Endothelial cell of umbilical vein (primary cell): ENCODE measurements at regions not wholly inside any gene's neighbourhood (a gene's known extent, or its start where the extent isn't known, plus 50 kb on each side); places are given as distances from the start of the nearest gene placed in this dataset.

Experiments
- BruUV-seq: library from RNA; stranded (reverse); fragments of 400-500 nt; replicated peaks from 2 replicates; lab custom pipeline; 2021; lab: Mats Ljungman, UMichigan
- CTCF ChIA-PET: fragments of 300-600, 350-600 bp; sonication (Branson Sonifier 250); formaldehyde crosslinking; loops from one replicate; lab custom pipeline; 2021; ENCODE audit warnings: antibody characterized with exemption, inconsistent platforms; lab: Charles Lee
- POLR2A ChIA-PET: fragments of 300-600, 350-600 bp; sonication (Branson Sonifier 250); formaldehyde crosslinking; loops from one replicate; lab custom pipeline; 2021; ENCODE audit warnings: antibody characterized with exemption, inconsistent platforms; lab: Charles Lee
- DNase-seq: peaks from one replicate; pipeline ENCODE4 v3.0.0-alpha.2; 2011; ENCODE audit warnings: low read depth, low spot score
- FAIRE-seq: peaks from 2 replicates; lab custom pipeline; 2011; peaks lifted over from hg19 to GRCh38; lab: Jason Lieb, UNC
- H2AFZ ChIP-seq: 2 replicates; pipeline ENCODE4 v1.6.0; 2012; ENCODE audit warnings: low read depth, low read length, control low read depth, inconsistent platforms
- H3K27ac ChIP-seq: 2 replicates; pipeline ENCODE4 v1.5.1; 2011; ENCODE audit warnings: low read depth, mild to moderate bottlenecking, control low read depth, low read length, moderate library complexity; ENCODE audit not compliant: insufficient read depth
- H3K27me3 ChIP-seq, 2 experiments: 2 replicates each; pipeline versions ENCODE4 v1.6.0 to v1.6.1; 2011; ENCODE audit warnings: low read length in 2 of 2, mixed read lengths in 1 of 2; ENCODE audit not compliant: control insufficient read depth in 2 of 2, insufficient read depth in 2 of 2
- H3K36me3 ChIP-seq, 2 experiments: 2 replicates in 1 of 2; 3 replicates in 1 of 2; pipeline ENCODE4 v1.5.1; 2011; ENCODE audit warnings: low read length in 2 of 2, mild to moderate bottlenecking in 1 of 2, moderate library complexity in 1 of 2; ENCODE audit not compliant: control insufficient read depth in 2 of 2, insufficient read depth in 2 of 2; ENCODE audit errors: extremely low read depth in 1 of 2
- H3K4me1 ChIP-seq: 3 replicates; pipeline ENCODE4 v1.5.1; 2011; ENCODE audit warnings: mild to moderate bottlenecking, low read length; ENCODE audit not compliant: control insufficient read depth, insufficient read depth; ENCODE audit errors: extremely low read depth
- H3K4me2 ChIP-seq: 2 replicates; pipeline ENCODE4 v1.6.1; 2011; ENCODE audit warnings: low read length, control low read depth, mixed read lengths; ENCODE audit not compliant: insufficient read depth
- H3K4me3 ChIP-seq, 3 experiments: fragments of 200-600 bp in 1 of 3; sonication (generic), shearing (Covaris generic) in 1 of 3; replicated peaks in 1 of 3; 2 replicates each; pipeline ENCODE4 v1.5.1; 2011 to 2016; ENCODE audit warnings: control low read depth in 3 of 3, low read length in 3 of 3, mild to moderate bottlenecking in 2 of 3, inconsistent platforms in 1 of 3, low read depth in 1 of 3, moderate library complexity in 1 of 3; ENCODE audit not compliant: insufficient read depth in 1 of 3
- H3K79me2 ChIP-seq: 2 replicates; pipeline ENCODE4 v1.6.0; 2012; ENCODE audit warnings: low read length, inconsistent platforms; ENCODE audit not compliant: control insufficient read depth, insufficient read depth
- H3K9ac ChIP-seq: replicated peaks from 2 replicates; pipeline ENCODE3; 2011; ENCODE audit warnings: low read length, control low read depth; ENCODE audit not compliant: insufficient read depth; ENCODE audit errors: extremely low read depth
- H3K9me1 ChIP-seq: replicated peaks from 3 replicates; pipeline ENCODE4 v1.6.0; 2011; ENCODE audit warnings: mild to moderate bottlenecking, low read length; ENCODE audit not compliant: control insufficient read depth, insufficient read depth; ENCODE audit errors: extremely low read depth
- H3K9me3 ChIP-seq: replicated peaks from 2 replicates; pipeline ENCODE4 v1.5.1; 2012; ENCODE audit warnings: low read length, inconsistent platforms; ENCODE audit not compliant: control insufficient read depth, insufficient read depth
- H4K20me1 ChIP-seq: replicated peaks from 2 replicates; pipeline ENCODE3; 2011; ENCODE audit warnings: mild to moderate bottlenecking, low read length; ENCODE audit not compliant: control insufficient read depth, insufficient read depth; ENCODE audit errors: extremely low read depth
- EZH2 ChIP-seq: IDR thresholded peaks from 2 replicates; pipeline ENCODE4 v1.6.1; 2012; ENCODE audit warnings: borderline replicate concordance, low read depth, mild to moderate bottlenecking, moderate library complexity, low read length, inconsistent platforms; ENCODE audit not compliant: severe bottlenecking
- FOS ChIP-seq: IDR thresholded peaks from 2 replicates; pipeline ENCODE4 v1.6.1; 2011; ENCODE audit warnings: mild to moderate bottlenecking, low read length, moderate library complexity, borderline replicate concordance; ENCODE audit not compliant: insufficient read depth
- GATA2 ChIP-seq: IDR thresholded peaks from 2 replicates; pipeline ENCODE4 v1.7.0; 2011; ENCODE audit warnings: low read depth, mild to moderate bottlenecking, moderate library complexity, mixed read lengths, low read length; ENCODE audit not compliant: insufficient read length, insufficient read depth
- JUN ChIP-seq: IDR thresholded peaks from 2 replicates; pipeline ENCODE4 v1.6.1; 2011; ENCODE audit warnings: borderline replicate concordance, low read depth; ENCODE audit not compliant: insufficient read length, insufficient read depth
- MYC ChIP-seq: IDR thresholded peaks from one replicate; pipeline ENCODE4 v1.6.1; 2011; ENCODE audit warnings: mild to moderate bottlenecking, low read depth, low read length
- POLR2A ChIP-seq: IDR thresholded peaks from 2 replicates; pipeline ENCODE4 v1.6.1; 2012; ENCODE audit warnings: low read depth, mild to moderate bottlenecking, control low read depth, low read length
- POLR2AphosphoS5 ChIP-seq: IDR thresholded peaks from 2 replicates; pipeline ENCODE4 v1.6.1; 2012; ENCODE audit warnings: low read depth, mild to moderate bottlenecking, control low read depth, low read length, moderate library complexity; ENCODE audit not compliant: insufficient read depth
- dilution Hi-C: fragments of 300-500 bp; cut with MboI; formaldehyde crosslinking; loops from one replicate; pipeline ENCODE4 v1.15.0; 2019; ENCODE audit warnings: low sequenced_read_pairs; ENCODE audit not compliant: extremely low pct_ligation_motif_present
- intact Hi-C: fragments of 100-400 bp; cut with micrococcal nuclease; formaldehyde crosslinking; loops from one replicate; pipeline ENCODE4 v1.10.0; 2022
- TF ChIP-seq, protein P1 (sequence below), 2 donors: IDR thresholded peaks; 1 replicate in 1 of 2; 2 replicates in 1 of 2; pipeline ENCODE4 v1.5.1; 2011; ENCODE audit warnings: low read length in 2 of 2, mild to moderate bottlenecking in 2 of 2, moderate library complexity in 2 of 2, control low read depth in 1 of 2, inconsistent platforms in 1 of 2, low read depth in 1 of 2; ENCODE audit not compliant: insufficient read depth in 1 of 2; ENCODE audit errors: extremely low read depth in 1 of 2
- TF ChIP-seq, protein P2 (sequence below): IDR thresholded peaks from 2 replicates; pipeline ENCODE4 v1.6.1; 2011; ENCODE audit not compliant: insufficient read depth, insufficient read length

DNA sequence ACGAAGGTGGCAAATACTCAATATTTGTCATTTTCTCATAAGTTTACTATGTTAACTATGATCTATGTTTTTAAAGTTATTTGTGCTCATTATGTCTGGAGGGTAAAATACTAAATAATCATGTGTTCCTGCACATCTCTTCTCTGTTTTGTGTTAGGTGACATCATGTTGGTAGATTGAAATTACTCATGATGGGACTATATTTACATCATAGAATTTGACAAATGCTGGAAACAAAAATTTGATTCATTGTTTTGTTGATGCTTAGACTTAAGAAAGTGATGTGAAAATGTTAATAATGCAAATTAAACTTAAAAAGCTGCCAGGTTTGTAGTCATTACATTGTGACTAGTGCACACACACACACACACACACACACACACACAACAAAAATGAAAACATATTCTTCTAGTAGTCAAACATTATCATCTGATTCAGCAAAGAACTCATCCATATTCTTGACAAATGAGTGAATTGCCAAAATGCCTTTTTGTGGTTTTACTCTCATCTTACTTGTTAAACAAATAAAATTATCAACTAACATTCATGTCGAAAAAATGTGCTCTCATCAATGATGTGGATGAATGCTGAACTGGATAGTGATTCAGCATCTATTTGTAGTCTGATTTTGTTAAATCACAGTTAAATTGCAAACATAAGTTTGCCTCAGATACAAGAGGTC is 870.7 kb downstream of the BRINP3 start:
- no peaks in the 10 kb centered on the region for H3K4me1 ChIP-seq
- no TSS peak for BruUV-seq
- dilution Hi-C loops = no loop called here
- TF ChIP-seq, protein P1, sequence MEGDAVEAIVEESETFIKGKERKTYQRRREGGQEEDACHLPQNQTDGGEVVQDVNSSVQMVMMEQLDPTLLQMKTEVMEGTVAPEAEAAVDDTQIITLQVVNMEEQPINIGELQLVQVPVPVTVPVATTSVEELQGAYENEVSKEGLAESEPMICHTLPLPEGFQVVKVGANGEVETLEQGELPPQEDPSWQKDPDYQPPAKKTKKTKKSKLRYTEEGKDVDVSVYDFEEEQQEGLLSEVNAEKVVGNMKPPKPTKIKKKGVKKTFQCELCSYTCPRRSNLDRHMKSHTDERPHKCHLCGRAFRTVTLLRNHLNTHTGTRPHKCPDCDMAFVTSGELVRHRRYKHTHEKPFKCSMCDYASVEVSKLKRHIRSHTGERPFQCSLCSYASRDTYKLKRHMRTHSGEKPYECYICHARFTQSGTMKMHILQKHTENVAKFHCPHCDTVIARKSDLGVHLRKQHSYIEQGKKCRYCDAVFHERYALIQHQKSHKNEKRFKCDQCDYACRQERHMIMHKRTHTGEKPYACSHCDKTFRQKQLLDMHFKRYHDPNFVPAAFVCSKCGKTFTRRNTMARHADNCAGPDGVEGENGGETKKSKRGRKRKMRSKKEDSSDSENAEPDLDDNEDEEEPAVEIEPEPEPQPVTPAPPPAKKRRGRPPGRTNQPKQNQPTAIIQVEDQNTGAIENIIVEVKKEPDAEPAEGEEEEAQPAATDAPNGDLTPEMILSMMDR (IDR thresholded peaks at IDR 0.05; ENCODE audit: extremely low read depth in 1 of 2, insufficient read depth in 1 of 2, low read depth in 1 of 2, low read length in 2 of 2) = no peak
- TF ChIP-seq POLR2AphosphoS5 = no peak
- no peak for TF ChIP-seq GATA2
- no peak for TF ChIP-seq MYC
- no peak for TF ChIP-seq EZH2
- no peak for TF ChIP-seq POLR2A
- TF ChIP-seq FOS = no peak
- no peak for TF ChIP-seq JUN
- TF ChIP-seq, protein P2, sequence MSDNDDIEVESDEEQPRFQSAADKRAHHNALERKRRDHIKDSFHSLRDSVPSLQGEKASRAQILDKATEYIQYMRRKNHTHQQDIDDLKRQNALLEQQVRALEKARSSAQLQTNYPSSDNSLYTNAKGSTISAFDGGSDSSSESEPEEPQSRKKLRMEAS = no peak
- H3K27me3 ChIP-seq = no peaks in the 10 kb centered on the region
- ChIA-PET POLR2A (no interaction called here), CTCF (no interaction called here)
- H3K79me2 ChIP-seq = no peaks in the 10 kb centered on the region
- no peak overlapping the region for H2AFZ ChIP-seq
- H3K9ac ChIP-seq = no peak overlapping the region
- H3K27ac ChIP-seq = no peak overlapping the region
- no peaks in the 10 kb centered on the region for H3K36me3 ChIP-seq
- intact Hi-C loops = no loop called here
- H4K20me1 ChIP-seq = no peaks in the 10 kb centered on the region
- no peak for FAIRE-seq
- no peak overlapping the region for H3K4me2 ChIP-seq
- H3K9me3 ChIP-seq = no peaks in the 10 kb centered on the region
- DNase-seq = no peak
- no peak overlapping the region for H3K4me3 ChIP-seq
- H3K9me1 ChIP-seq = no peaks in the 10 kb centered on the region
